Neural progenitor cell (in vitro differentiated cells): ENCODE measurements at regions not wholly inside any gene's neighbourhood (a gene's known extent, or its start where the extent isn't known, plus 50 kb on each side); places are given as distances from the start of the nearest gene placed in this dataset.

Source experiments
- DNase-seq: peaks from one replicate; pipeline ENCODE4 v3.0.0-alpha.2; 2016; ENCODE audit warnings: low spot score
- H2AFZ ChIP-seq: fragments of 200-600 bp; sonication (generic); replicated peaks from 2 replicates; pipeline ENCODE4 v1.6.1; 2016; ENCODE audit warnings: antibody characterized with exemption
- H3F3A ChIP-seq: fragments of 200-600 bp; sonication (generic); 2 replicates; pipeline ENCODE4 v1.6.1; 2016; ENCODE audit warnings: antibody characterized with exemption, low read depth
- H3K27ac ChIP-seq: fragments of 200-600 bp; sonication (generic); 2 replicates; pipeline ENCODE4 v1.5.1; 2016; ENCODE audit warnings: mild to moderate bottlenecking
- H3K27me3 ChIP-seq: fragments of 200-600 bp; sonication (generic); 2 replicates; pipeline ENCODE4 v1.6.1; 2016; ENCODE audit warnings: mild to moderate bottlenecking, moderate library complexity
- H3K36me3 ChIP-seq: fragments of 200-600 bp; sonication (generic); 2 replicates; pipeline ENCODE4 v1.5.1; 2016
- H3K4me1 ChIP-seq: fragments of 200-600 bp; sonication (generic); 2 replicates; pipeline ENCODE4 v1.6.1; 2016; ENCODE audit warnings: mixed run types
- H3K4me2 ChIP-seq: fragments of 200-600 bp; sonication (generic); 2 replicates; pipeline ENCODE4 v1.6.1; 2016
- H3K4me3 ChIP-seq: fragments of 200-600 bp; sonication (generic); 2 replicates; pipeline ENCODE4 v1.5.1; 2016
- H3K79me2 ChIP-seq: fragments of 200-600 bp; sonication (generic); 2 replicates; pipeline ENCODE4 v1.6.1; 2016; ENCODE audit warnings: low read depth
- H3K9ac ChIP-seq: fragments of 200-600 bp; sonication (generic); 2 replicates; pipeline ENCODE4 v1.6.1; 2016
- H3K9me3 ChIP-seq: fragments of 200-600 bp; sonication (generic); 2 replicates; pipeline ENCODE4 v1.5.1; 2016; ENCODE audit warnings: low read depth
- H4K20me1 ChIP-seq: fragments of 200-600 bp; sonication (generic); 2 replicates; pipeline ENCODE4 v1.6.1; 2016; ENCODE audit warnings: low read depth
- H3K27ac Mint-ChIP-seq: 3 replicates; pipeline ENCODE4 v1.8.0; 2021; ENCODE audit warnings: mixed read lengths
- H3K27me3 Mint-ChIP-seq: 2 replicates; pipeline ENCODE4 v1.8.0; 2022; ENCODE audit warnings: low read depth, mild to moderate bottlenecking, inconsistent platforms, moderate library complexity, mixed read lengths; ENCODE audit not compliant: insufficient read depth
- H3K36me3 Mint-ChIP-seq: 3 replicates; pipeline ENCODE4 v1.8.0; 2021; ENCODE audit warnings: mixed read lengths
- H3K4me1 Mint-ChIP-seq: 3 replicates; pipeline ENCODE4 v1.8.0; 2021; ENCODE audit warnings: mixed read lengths
- H3K4me3 Mint-ChIP-seq: 3 replicates; pipeline ENCODE4 v1.8.0; 2021; ENCODE audit warnings: mild to moderate bottlenecking, moderate library complexity, mixed read lengths
- H3K9me3 Mint-ChIP-seq: 3 replicates; pipeline ENCODE4 v1.8.0; 2020; ENCODE audit warnings: mixed read lengths
- EZH2 ChIP-seq: fragments of 200-600 bp; sonication (generic); IDR thresholded peaks from 2 replicates; pipeline ENCODE4 v1.6.1; 2017; ENCODE audit warnings: antibody characterized with exemption, mild to moderate bottlenecking, moderate library complexity
- EZH2phosphoT487 ChIP-seq: fragments of 200-600 bp; sonication (generic); IDR thresholded peaks from 2 replicates; pipeline ENCODE4 v1.6.1; 2017; ENCODE audit warnings: antibody characterized with exemption
- TF ChIP-seq, protein P1 (sequence below): fragments of 200-600 bp; sonication (generic); IDR thresholded peaks from 2 replicates; pipeline ENCODE4 v1.5.1; 2017; ENCODE audit warnings: antibody characterized with exemption, mild to moderate bottlenecking

GRCh38 chr10:93150990-93151547 lies 77.4 kb downstream of the CYP26A1 start:
- Mint-ChIP-seq H3K27ac (no peak overlapping the region), H3K4me1 (peaks cover under 1% of the 10 kb centered on the region), H3K36me3 (no peaks in the 10 kb centered on the region)

GRCh38 chr10:93152136-93152535 lies 78.4 kb downstream of the CYP26A1 start:
- Mint-ChIP-seq H3K27ac (no peak overlapping the region), H3K27me3 (peaks cover 4% of the 10 kb centered on the region), H3K4me1 (no peaks in the 10 kb centered on the region), H3K4me3 (no peak overlapping the region), H3K36me3 (no peaks in the 10 kb centered on the region), H3K9me3 (peaks cover 6% of the 10 kb centered on the region)
- Histone ChIP-seq H3F3A (no peaks in the 10 kb centered on the region), H3K36me3 (no peaks in the 10 kb centered on the region), H3K27me3 (no peaks in the 10 kb centered on the region), H3K9me3 (peaks cover 3% of the 10 kb centered on the region), H3K9ac (no peak overlapping the region), H4K20me1 (no peaks in the 10 kb centered on the region), H3K4me1 (no peaks in the 10 kb centered on the region), H3K27ac (no peak overlapping the region), H3K4me2 (no peak overlapping the region), H3K4me3 (no peak overlapping the region), H3K79me2 (no peaks in the 10 kb centered on the region), H2AFZ (no peak overlapping the region)
- no peak for DNase-seq
- TF ChIP-seq EZH2phosphoT487 (no peak), EZH2 (no peak)
- TF ChIP-seq, protein P1, sequence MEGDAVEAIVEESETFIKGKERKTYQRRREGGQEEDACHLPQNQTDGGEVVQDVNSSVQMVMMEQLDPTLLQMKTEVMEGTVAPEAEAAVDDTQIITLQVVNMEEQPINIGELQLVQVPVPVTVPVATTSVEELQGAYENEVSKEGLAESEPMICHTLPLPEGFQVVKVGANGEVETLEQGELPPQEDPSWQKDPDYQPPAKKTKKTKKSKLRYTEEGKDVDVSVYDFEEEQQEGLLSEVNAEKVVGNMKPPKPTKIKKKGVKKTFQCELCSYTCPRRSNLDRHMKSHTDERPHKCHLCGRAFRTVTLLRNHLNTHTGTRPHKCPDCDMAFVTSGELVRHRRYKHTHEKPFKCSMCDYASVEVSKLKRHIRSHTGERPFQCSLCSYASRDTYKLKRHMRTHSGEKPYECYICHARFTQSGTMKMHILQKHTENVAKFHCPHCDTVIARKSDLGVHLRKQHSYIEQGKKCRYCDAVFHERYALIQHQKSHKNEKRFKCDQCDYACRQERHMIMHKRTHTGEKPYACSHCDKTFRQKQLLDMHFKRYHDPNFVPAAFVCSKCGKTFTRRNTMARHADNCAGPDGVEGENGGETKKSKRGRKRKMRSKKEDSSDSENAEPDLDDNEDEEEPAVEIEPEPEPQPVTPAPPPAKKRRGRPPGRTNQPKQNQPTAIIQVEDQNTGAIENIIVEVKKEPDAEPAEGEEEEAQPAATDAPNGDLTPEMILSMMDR = no peak

More at GRCh38 chr10:93150990-93151547, 77.4 kb downstream of the CYP26A1 start:
- no peaks in the 10 kb centered on the region for H3K79me2 ChIP-seq
- H3F3A ChIP-seq = peaks cover 2% of the 10 kb centered on the region
- peaks cover 2% of the 10 kb centered on the region for H3K4me1 ChIP-seq
- TF ChIP-seq, protein P1 = no peak
- TF ChIP-seq EZH2phosphoT487 (no peak), EZH2 (no peak)
- H3K27ac ChIP-seq = no peak overlapping the region
- H3K9me3 ChIP-seq = peaks cover 3% of the 10 kb centered on the region
- H3K4me2 ChIP-seq = no peak overlapping the region
- no peaks in the 10 kb centered on the region for H4K20me1 ChIP-seq
- no peaks in the 10 kb centered on the region for H3K36me3 ChIP-seq
- Mint-ChIP-seq H3K27me3 (peaks cover 4% of the 10 kb centered on the region), H3K9me3 (peaks cover 6% of the 10 kb centered on the region), H3K4me3 (no peak overlapping the region)
- no peak overlapping the region for H3K9ac ChIP-seq
- no peaks in the 10 kb centered on the region for H3K27me3 ChIP-seq
- no peak for DNase-seq
- H2AFZ ChIP-seq = no peak overlapping the region
- H3K4me3 ChIP-seq = no peak overlapping the region

- peaks cover 6% of the 10 kb centered on the region for H3K27me3 Mint-ChIP-seq
- H4K20me1 ChIP-seq = no peaks in the 10 kb centered on the region
Observed at GRCh38 chr10:93154531-93154930, 80.8 kb downstream of the CYP26A1 start.

More at GRCh38 chr10:93154531-93154930, 80.8 kb downstream of the CYP26A1 start:
- H3K4me3 ChIP-seq = no peak overlapping the region
- no peaks in the 10 kb centered on the region for H3F3A ChIP-seq
- H3K4me2 ChIP-seq = no peak overlapping the region
- peaks cover 15% of the 10 kb centered on the region for H3K9me3 Mint-ChIP-seq
- H3K27me3 ChIP-seq = no peaks in the 10 kb centered on the region
- no peaks in the 10 kb centered on the region for H3K4me1 Mint-ChIP-seq
- H3K36me3 Mint-ChIP-seq = no peaks in the 10 kb centered on the region
- no peak for DNase-seq
- no peaks in the 10 kb centered on the region for H3K79me2 ChIP-seq
- H3K4me3 Mint-ChIP-seq = no peak overlapping the region
- H3K9ac ChIP-seq = no peak overlapping the region
- H2AFZ ChIP-seq = no peak overlapping the region
- TF ChIP-seq EZH2phosphoT487 (no peak), EZH2 (no peak)
- TF ChIP-seq, protein P1 = no peak
- H3K36me3 ChIP-seq = no peaks in the 10 kb centered on the region
- no peak overlapping the region for H3K27ac Mint-ChIP-seq
- H3K27ac ChIP-seq = no peak overlapping the region
- H3K9me3 ChIP-seq = peaks cover 3% of the 10 kb centered on the region
- H3K4me1 ChIP-seq = no peaks in the 10 kb centered on the region
